GM12872 (cell line): ENCODE measurements at regions not wholly inside any gene's neighbourhood (a gene's known extent, or its start where the extent isn't known, plus 50 kb on each side); places are given as distances from the start of the nearest gene placed in this dataset.

Source experiments
- CTCF ChIP-seq: IDR thresholded peaks from 3 replicates; pipeline ENCODE4 v1.5.1; 2011; ENCODE audit warnings: low read depth, mild to moderate bottlenecking, low read length, moderate library complexity; ENCODE audit not compliant: insufficient read depth

- TF ChIP-seq CTCF, result no peak
These were observed 418.6 kb downstream of the MRPL39 start for GRCh38 chr21:25188677-25189079.

- no peak for TF ChIP-seq CTCF
These were observed 421.0 kb downstream of the MRPL39 start for GRCh38 chr21:25186273-25186672.

- TF ChIP-seq CTCF, result no peak
These were observed 423.7 kb downstream of the MRPL39 start for GRCh38 chr21:25183577-25183976.

GRCh38 chr21:25179116-25179515 is 428.2 kb downstream of the MRPL39 start:
- TF ChIP-seq CTCF, result no peak

GRCh38 chr21:25176637-25177412 is 430.5 kb downstream of the MRPL39 start:
- TF ChIP-seq CTCF, result no peak

- no peak for TF ChIP-seq CTCF
These were observed 431.3 kb downstream of the MRPL39 start for GRCh38 chr21:25175938-25176337.

GRCh38 chr21:25171438-25171837 is 435.8 kb downstream of the MRPL39 start:
- no peak for TF ChIP-seq CTCF
